HG02884 (cell line): ENCODE measurements at regions not wholly inside any gene's neighbourhood (a gene's known extent, or its start where the extent isn't known, plus 50 kb on each side); places are given as distances from the start of the nearest gene placed in this dataset.
"Not testable (repeated sequence)": the region's sequence is repeated elsewhere in the genome, so short reads cannot be mapped to it uniquely, and the experiment has no call there.

Source experiments
- ATAC-seq: cut with Tn5 transposase; IDR thresholded peaks from one replicate; pipeline ENCODE4 v1.9.1; 2021; ENCODE audit warnings: mild to moderate bottlenecking, moderate library complexity; ENCODE audit not compliant: unreplicated experiment

GRCh38 chr16:21533474-21533873 lies 65.9 kb upstream of the METTL9 start:
- not testable (repeated sequence) for ATAC-seq

DNA sequence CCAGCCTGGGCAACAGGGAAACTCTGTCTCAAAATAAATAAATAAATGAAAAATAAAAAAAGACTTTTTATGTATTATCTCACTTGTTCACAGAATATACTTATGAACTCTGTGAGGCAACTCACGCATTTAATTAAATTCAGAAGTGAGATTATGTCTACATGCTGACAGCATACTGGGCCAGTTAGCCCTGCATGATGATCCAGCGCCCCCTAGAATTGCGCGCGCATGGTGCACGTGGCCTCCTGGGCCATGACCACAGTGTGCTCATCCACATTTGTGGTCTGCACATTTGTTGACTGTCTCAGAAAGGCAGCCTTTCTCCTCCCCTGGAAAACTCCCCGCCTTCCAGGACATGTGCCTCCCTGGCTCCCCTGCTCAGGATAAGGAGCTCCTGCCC lies 64.8 kb upstream of the METTL9 start:
- ATAC-seq: not testable (repeated sequence)

DNA sequence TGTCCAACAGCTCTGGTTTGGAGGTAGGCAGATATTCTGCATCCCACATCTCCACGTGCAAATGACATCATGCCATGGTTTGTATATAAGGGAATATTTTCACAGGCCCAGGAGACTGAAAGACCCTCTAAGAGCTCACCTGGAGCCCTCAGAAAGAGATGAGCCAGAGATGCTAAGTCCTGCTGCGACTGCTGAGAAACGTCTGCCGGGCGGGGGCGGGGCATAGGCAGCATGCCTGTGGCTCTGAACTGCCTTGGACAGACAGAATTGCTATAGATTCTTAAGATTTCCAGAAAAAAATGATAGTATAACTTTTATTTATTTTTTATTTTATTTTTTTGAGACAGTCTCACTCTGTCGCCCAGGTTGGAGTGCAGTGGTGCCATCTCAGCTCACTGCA lies 64.2 kb upstream of the METTL9 start:
- ATAC-seq: not testable (repeated sequence)

GRCh38 chr16:21536740-21537139 lies 62.6 kb upstream of the METTL9 start:
- ATAC-seq: not testable (repeated sequence)

- ATAC-seq: not testable (repeated sequence)
These were observed 61.8 kb upstream of the METTL9 start for GRCh38 chr16:21537598-21537997.

GRCh38 chr16:21539107-21539618 lies 60.2 kb upstream of the METTL9 start:
- not testable (repeated sequence) for ATAC-seq

DNA sequence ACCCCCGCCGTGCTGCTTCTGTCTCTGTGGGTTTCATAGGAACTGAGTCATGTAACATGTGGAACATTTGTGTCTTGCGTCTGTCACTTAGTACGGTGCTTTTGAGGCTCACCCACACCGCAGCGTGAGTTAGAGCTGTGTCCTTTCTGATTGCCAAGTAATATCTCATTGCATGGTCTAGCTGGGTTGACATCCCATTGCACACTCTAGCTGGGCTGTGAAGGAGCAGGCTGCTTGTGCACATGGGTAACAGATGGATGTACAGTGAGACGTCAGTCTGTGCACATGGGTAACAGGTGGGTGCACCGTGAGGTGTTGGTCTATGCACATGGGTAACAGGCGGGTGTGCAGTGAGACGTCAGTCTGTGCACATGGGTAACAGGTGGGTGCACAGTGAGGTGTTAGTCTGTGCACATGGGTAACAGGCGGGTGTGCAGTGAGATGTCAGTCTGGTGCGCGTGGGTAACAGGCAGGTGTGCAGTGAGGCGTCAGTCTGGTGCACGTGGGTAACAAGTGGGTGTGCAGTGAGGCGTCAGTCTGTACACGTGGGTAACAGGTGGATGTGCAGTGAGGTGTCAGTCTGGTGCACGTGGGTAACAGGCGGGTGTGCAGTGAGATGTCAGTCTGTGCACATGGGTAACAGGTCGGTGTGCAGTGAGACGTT lies 58.5 kb upstream of the METTL9 start:
- ATAC-seq: peak; percentile 71

- not testable (repeated sequence) for ATAC-seq
These were observed 57.7 kb upstream of the METTL9 start for GRCh38 chr16:21541611-21542051.

GRCh38 chr16:21542075-21542474 lies 57.3 kb upstream of the METTL9 start:
- ATAC-seq: not testable (repeated sequence)

- not testable (repeated sequence) for ATAC-seq
These were observed 56.8 kb upstream of the METTL9 start for GRCh38 chr16:21542491-21543124.

- not testable (repeated sequence) for ATAC-seq
These were observed 56.1 kb upstream of the METTL9 start for GRCh38 chr16:21543151-21543836.

DNA sequence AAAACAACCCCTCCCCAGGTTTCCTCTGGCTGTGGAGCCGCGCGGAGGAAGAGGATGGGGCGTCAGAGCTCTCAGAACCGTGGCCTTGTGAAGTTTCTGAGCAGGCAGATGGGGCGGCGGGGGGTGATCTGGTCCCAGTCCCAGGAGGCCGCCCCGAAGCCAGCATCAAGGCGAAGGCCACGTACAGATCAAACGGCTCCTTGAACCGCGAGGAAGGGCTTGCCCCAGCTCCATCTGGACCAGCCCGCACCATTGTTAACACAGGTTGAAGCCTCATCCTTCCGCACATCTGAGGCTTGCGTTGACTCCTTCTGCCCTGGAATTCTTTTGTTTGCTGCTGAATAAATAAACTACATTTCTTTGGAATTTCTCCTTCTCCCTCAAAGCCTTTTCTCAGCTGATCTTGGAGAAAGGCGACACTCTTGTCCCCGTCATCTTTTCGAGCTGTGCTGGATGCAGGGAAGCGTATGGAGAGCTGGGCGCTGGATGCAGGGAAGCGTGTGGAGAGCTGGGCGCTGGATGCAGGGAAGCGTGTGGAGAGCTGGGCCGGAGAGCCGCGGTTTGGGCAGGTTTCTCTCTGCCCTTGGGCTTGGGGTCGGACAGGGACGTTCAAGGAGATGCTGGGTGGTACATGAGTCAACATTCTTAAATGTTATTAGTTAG lies 53.6 kb upstream of the METTL9 start:
- not testable (repeated sequence) for ATAC-seq

- ATAC-seq: not testable (repeated sequence)
These were observed 50.0 kb upstream of the METTL9 start for GRCh38 chr16:21549396-21549795.
